Left ventricle myocardium superior (tissue), 1 donor: ENCODE measurements at regions not wholly inside any gene's neighbourhood (a gene's known extent, or its start where the extent isn't known, plus 50 kb on each side); places are given as distances from the start of the nearest gene placed in this dataset.
"Not testable (repeated sequence)": the region's sequence is repeated elsewhere in the genome, so short reads cannot be mapped to it uniquely, and the experiment has no call there.

Source experiments
- ATAC-seq: fragments of 200-7000 bp; cut with Tn5 transposase; one replicate; pipeline ENCODE4 v1.9.1; 2020; ENCODE audit warnings: mild to moderate bottlenecking, moderate library complexity
- DNase-seq: peaks from one replicate; pipeline ENCODE4 v3.0.0-alpha.2; 2020
- intact Hi-C: fragments of 100-400 bp; cut with micrococcal nuclease; formaldehyde crosslinking; loops from one replicate; pipeline ENCODE4 v1.11.0; 2022
- donor health status: DM: no; HTN: yes; CAD: no; lungs with severe emphysema.

DNA sequence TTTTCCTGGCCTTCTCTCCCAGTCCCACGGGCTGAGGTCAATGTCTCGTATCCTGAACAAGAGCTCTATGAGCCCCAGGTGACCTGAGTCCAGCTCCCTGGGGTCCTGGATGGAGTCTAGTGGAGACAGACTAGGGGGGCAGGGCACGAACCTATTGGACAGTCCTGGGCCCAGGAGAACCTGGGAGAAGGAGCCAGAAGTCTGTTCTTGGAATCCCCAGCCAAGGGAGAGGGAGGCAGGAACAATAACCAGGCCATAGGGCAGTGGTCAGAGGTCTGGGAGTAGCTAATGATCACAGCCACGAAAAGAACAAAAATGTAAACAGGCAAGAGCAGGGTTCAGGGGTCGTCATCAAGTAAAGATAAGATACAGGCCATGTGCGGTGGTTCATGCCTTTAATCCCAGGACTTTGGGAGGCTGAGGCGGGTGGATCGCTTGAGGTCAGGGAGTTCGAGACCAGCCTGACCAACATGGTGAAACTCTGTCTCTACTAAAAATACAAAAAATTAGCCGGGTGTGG lies 60.8 kb downstream of the COPRS start:
- no peak for ATAC-seq

DNA sequence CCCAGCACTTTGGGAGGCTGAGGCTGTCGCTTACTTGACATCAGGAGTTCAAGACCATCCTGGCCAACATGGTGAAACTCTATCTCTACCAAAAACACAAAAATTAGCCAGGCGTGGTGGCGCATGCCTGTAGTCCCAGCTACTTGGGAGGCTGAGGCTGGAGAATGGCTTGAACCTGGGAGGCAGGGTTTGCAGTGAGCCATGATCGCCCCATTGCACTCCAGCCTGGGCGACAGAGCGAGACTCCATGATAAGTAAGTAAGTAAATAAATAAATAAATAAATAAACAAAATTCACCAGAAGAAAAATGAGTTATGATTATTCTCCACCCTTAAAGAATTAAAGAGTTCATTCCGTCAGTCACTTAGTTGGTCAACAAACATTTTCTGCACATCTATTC lies 63.1 kb downstream of the COPRS start:
- intact Hi-C loops, DNase-seq, ATAC-seq: not testable (repeated sequence)

More for the DNA sequence above, 60.8 kb downstream of the COPRS start:
- intact Hi-C loops: no loop called here
- DNase-seq: no peak

DNA sequence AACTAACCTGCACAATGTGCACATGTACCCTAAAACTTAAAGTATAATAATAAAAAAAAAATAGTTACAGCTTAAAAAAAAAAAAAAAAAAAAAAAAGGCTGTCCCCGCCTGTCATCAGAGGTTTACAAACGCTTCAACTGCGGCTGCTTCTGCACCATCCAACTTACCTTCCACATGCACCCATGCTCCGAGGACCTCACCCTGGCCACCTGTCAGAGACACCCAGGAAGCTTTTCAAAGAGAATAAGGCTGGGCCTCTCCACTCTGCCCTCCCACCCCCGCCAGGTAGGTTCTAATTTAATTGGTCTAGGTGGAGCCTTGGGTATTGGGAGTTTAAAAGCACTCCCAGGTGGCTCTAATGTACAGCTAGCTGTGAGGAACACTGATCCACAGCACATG lies 64.9 kb downstream of the COPRS start:
- intact Hi-C loops: no loop called here
- DNase-seq (no peak), ATAC-seq (no peak)

DNA sequence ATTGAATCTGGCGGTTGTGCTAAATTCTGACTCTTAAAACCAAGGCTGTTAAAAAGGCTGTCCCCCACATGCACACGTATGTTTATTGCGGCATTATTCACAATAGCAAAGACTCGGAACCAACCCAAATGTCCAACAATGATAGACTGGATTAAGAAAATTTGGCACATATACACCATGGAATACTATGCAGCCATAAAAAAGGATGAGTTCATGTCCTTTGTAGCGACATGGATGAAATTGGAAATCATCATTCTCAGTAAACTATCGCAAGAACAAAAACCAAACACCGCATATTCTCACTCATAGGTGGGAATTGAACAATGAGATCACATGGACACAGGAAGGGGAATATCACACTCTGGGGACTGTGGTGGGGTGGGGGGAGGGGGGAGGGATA lies 65.4 kb downstream of the COPRS start:
- intact Hi-C loops: not testable (repeated sequence)

DNA sequence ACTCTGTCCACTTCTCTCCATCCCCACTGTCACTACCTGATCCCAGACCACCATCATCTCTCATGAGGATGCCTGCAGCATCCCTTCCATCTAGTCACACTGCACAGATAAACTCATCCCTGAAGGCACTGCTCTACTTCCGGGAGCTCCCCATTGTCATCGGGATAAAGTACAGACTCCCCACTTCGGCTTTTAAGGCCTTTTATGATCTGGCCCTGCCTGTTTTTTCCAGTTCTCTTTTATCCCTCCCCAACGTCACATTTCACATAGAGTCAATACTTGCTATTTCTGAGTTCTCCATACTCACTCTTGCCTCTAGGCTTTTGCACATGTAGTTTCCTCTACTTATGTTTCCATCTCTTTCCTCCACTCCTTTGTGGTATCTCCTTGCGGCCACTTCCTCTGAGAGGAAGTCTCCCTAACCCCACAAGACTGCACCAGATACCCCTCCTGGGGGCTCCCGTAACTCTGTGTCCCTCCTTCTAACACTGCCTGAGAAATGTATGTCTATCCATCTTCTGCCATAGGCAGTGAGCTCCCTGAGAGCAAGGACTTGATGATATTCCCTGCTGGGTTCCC lies 66.9 kb downstream of the COPRS start:
- intact Hi-C loops: no loop called here

More for the DNA sequence above, 65.4 kb downstream of the COPRS start:
- ATAC-seq, DNase-seq: not testable (repeated sequence)

DNA sequence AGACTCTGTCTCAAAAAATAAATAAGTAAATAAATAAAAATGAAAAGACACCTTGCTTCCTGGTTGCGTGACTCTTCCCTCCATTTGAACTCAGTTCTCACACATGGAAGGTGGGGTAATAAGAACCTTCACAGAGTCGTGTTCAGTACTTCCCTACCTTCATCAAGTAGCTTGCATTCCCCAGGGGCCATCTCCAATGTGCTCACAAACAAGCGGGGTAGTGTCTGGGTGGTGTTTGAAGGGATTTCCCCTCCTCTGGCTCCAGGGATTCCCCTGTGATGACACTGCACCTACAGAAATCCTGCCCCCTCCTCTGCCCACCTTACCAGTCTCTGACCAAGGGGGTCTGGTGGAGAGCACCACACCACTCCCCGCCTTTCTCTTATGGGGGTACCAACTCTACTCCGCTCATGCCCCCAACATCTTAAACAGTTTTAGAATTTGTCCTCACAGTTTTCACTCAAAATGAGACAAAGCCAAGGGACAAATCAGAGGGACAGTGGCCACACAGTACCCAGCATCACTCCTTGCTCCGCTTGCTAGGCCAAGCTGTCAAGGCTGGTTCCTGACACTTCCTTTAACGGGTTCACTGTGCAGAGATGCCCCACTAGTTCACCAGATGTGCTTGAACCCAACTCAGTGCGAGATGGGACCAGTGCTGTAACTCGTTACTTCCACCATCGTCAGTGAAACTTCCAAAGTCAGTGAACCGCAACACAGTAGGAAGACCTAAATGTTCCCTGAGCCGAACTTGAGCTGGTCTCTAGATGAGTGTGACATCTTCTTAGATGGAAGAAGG lies 69.1 kb downstream of the COPRS start:
- DNase-seq: no peak
- intact Hi-C loops: no loop called here
- ATAC-seq: no peak

More for the DNA sequence above, 66.9 kb downstream of the COPRS start:
- ATAC-seq (no peak), DNase-seq (no peak)

DNA sequence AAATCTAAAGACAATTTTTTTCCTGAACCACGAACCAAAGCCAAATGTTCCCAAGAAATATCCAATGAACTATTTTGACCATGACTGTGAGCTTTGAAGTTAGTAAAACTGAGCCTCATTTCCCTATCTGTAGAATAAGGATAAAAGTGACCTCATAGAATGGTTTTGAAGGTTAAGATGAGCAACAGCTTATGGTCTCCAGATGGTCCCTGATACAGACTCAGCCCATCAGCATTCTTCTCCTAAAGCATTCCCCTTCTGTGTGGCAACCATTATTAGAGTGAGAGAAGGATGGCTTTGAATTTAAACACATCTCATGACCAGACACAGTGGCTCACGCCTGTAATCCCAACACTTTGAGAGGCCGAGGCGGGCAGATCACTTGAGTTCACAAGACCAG lies 70.1 kb downstream of the COPRS start:
- intact Hi-C loops: no loop called here
- DNase-seq: no peak
- ATAC-seq: no peak

DNA sequence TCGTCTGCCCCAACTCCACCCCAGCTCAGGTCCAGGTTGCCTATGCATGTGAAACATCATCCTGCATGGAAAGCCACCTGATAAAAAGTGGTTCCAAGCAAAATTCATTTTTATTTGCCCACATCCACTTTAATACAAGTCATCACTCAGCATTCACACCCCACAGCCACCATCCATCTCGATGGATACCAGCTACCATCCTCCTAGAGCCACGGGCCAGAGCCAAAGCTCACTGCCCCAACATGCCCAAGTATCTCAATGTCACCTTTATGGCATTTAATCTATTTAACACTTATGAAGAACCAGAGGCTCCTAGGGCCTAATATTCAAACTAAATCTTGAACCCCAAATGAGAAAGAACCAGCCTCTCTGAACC lies 70.5 kb downstream of the COPRS start:
- DNase-seq (no peak), ATAC-seq (peak; percentile 27)
- intact Hi-C loops: no loop called here

DNA sequence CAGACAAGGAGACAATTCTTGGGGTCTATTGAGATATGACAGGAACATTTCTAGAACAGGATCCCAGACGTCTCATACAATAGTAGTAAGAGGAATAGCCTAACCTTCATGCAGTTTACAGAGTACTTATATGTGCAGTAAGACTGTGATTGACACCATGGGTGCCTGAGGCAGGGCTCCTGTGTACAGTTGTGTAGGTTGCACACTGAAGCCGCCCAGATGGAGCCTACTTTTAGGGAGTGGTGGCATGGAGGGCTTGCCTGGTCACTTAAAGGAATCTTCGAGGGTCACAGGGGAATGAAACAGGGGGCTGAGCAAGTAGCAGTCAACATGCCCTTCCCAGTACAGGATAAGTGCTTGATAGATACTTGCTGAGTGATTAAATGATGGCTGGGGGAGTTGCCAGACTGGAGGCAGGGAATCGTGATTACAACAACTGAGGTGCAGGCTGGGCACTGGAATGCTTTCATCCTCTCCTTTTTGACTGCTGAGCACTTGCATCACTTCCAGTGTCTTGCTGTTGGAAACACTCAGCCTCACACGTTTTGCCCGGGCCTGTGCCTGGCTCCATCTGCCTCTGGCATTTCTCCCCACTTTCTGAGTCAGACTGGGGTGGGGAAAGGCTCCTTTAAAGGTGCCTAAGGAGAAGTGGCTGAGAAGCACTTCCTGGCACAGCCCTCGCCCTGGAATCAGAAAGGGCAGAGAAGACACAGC lies 71.0 kb downstream of the COPRS start:
- DNase-seq (peak; percentile 27), ATAC-seq (peak; percentile 60)
- intact Hi-C loops: no loop called here

DNA sequence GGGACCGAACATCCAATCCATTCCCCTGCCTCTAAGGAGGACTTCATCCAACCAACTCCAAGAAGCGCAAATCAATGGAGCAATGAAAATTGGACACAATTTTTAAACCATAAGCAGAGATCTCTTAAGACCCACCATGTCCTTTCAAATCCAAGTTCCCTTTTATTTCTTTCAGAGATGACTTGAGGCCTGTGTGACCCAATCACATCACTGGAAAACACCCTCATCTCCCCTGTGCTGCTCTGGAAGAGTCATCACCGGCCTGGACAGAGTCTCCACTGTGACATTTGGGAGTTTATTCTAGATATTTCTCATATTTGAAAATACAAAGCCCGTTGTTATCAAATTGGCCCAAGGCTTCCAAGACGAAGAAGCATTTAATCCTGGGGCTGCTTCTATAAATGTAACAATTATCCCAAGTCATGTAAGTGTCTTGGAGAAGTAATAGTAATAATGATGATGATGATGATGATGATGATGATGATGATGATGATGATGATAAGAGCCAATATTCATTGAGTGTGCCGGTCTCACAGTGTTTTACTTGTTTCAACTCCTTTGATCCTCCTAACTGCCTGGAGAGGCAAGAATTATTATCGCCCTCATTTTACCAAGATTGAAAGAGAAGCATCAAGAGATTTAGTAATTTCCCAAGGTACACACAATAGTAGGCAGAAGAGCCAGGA lies 72.1 kb downstream of the COPRS start:
- DNase-seq (no peak), ATAC-seq (no peak)
- intact Hi-C loops: no loop called here

DNA sequence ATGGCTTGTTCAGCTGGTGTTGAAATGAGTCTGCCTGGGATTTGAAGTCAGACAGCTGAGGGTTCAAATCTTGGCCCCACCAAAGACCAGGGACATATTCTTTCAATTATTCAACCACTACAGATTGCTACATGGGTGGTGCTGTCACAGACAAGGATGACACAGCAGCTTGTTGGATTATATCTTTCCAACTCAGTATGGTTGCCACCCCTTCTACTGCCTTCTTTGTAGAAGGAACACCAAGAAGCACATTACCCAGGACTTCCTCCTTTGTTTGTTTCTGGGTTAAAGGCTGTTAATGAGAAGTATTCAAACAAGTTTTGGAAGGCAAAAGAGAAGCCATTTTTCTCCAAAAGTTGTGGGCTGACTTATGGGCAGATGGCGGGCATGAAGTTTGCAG lies 78.6 kb downstream of the COPRS start:
- intact Hi-C loops: no loop called here
- DNase-seq (no peak), ATAC-seq (no peak)

DNA sequence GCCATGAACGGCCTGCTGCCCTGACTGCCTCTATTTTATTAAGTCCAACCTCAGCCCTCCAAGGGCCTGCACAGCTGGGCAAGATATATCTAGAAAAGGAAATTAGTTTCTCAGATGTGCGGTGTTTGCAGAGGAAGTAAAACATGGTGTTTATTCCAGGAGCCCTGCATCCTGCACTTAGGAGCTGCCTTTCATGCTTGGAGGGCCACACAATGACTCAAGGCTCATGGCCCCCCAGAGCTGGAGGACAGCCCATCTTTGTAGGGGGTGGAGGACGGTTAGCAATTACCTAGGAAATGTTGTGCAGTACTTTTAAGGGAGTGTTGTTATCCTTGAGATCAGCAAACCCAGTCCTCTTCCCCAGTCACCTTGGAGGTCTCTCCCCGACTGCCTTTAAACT lies 80.5 kb downstream of the COPRS start:
- peak; percentile 46 for ATAC-seq
- DNase-seq: no peak
- intact Hi-C loops: no loop called here

DNA sequence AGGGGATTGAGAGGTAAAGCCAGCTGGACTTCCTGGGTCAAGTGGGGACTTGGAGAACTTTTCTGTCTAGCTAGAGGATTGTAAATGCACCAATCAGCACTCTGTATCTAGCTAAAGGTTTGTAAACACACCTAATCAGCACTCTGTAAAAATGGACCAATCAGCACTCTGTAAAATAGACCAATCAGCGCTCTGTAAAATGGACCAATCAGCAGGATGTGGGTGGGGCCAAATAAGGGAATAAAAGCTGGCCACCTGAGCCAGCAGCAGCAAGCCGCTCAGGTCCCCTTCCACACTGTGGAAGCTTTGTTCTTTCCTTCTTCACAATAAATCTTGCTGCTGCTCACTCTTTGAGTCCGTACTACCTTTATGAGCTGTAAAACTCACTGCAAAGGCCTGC lies 87.7 kb downstream of the COPRS start:
- ATAC-seq, intact Hi-C loops, DNase-seq: not testable (repeated sequence)

DNA sequence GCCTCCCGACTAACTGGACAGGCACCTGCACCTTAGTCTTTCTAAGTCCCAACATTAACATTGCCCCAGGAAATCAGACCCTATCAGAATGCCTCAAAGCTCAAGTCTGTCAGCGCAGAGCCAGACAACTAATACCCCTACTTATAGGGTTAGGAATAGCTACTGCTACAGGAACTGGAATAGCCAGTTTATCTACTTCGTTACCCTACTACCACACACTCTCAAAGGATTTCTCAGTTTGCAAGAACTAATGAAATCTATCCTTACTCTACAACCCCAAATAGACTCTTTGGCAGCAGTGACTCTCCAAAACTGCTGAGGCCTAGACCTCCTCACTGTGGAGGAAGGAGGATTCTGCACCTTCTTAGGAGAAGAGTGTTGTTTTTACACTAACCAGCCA lies 88.5 kb downstream of the COPRS start:
- ATAC-seq, DNase-seq, intact Hi-C loops: not testable (repeated sequence)

DNA sequence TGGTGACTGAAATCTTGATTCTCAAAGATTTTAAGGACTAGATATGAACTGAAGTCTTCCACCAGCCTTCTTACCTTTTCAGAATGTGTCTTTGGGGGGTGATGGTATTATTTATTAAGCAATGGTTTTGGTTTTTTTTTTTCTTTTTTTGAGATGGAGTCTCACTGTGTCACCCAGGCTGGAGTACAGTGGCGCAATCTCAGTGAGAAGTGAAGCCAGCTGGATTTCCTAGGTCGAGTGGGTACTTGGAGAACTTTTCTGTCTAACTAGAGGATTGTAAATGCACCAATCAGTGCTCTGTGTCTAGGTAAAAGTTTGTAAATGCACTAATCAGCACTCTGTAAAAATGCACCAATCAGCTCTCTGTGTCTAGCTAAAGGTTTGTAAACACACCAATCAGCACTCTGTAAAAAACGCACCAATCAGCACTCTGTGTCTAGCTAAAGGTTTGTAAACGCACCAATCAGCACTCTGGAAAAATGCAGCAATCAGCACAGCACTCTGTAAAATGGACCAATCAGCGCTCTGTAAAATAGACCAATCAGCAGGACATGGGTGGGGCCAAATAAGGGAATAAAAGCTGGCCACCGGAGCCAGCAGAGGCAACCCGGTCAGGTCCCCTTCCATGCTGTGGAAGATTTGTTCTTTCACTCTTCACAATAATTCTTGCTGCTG lies 97.1 kb downstream of the COPRS start:
- DNase-seq, intact Hi-C loops, ATAC-seq: not testable (repeated sequence)

DNA sequence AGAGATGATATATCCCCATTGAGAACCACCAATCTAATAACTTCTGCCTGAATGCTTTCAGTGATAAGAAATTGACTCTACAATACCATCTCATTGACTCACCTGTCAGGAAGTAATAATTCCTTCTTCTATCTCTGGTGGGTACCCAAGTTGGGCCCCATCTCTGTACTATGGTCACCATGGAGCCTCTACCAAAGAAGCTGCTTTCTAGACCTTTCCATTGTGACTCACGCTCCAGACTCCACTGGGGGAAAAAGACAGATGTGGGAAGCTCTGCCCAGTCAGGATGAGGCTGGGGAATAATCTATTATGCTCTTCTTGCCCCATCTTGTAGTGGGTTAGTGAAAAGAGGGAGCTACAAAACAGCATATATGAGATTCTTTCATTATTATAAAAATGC lies 100.4 kb downstream of the COPRS start:
- no peak for ATAC-seq
- no peak for DNase-seq
- intact Hi-C loops: no loop called here

DNA sequence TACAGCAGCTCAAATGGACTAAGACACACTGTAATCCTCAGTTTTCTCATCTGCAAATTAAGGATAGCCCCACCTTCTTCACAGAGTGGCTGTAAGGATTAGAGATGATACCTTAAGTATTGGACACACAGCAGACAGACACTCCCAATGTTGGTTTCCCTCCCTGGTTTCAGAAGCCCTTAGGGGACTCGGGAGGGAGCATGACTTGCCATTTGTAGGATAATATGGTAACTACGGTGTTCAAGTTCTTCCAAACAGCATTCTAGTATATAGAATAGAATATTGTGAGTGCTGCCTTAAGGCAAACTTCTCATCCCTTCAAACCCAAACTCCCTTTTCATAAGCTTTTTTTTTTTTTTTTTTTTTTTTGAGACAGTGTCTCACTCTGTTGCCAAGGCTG lies 101.9 kb downstream of the COPRS start:
- intact Hi-C loops: no loop called here

DNA sequence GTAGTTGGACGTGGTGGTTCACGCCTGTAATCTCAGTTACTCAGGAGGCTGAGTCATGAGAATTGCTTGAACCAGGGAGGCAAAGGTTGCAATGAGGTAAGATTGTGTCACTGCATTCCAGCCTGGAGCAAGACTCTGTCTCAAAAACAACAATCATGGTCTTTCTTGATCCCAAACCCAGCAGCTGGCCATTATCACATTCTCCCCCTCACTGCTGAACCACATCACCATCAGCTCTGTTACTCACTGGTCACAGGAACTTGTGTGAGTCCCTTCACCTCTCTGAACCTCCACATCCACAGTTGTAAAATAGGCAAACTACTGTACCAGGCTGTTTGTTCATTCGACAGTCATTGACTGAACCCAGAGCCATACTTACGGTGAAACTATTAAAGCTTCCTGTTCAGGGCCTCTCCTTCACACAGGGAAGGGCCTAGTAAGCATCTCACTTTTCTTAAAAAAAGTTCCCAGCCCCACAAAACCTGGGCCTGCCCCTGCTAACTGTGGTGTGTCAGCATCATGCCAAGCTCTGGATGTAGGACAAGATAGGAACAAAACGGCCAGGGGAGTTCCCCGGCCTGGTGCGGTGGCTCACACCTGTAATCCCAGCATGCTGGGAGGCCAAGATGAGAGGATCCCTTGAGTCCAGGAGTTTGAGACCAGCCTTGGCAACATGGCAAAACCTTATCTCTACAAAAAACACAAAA lies 104.7 kb downstream of the COPRS start:
- ATAC-seq (no peak), DNase-seq (no peak)
- intact Hi-C loops: no loop called here

More for the DNA sequence above, 101.9 kb downstream of the COPRS start:
- no peak for ATAC-seq
- no peak for DNase-seq
